GM23338 (cell line): ENCODE measurements at regions not wholly inside any gene's neighbourhood (a gene's known extent, or its start where the extent isn't known, plus 50 kb on each side); places are given as distances from the start of the nearest gene placed in this dataset.

Experiments
- CREB1 ChIP-seq: fragments of 250-450 bp; sonication (Bioruptor Pico); IDR thresholded peaks from 2 replicates; pipeline ENCODE4 v1.5.0; 2020; ENCODE audit warnings: low read depth, mild to moderate bottlenecking, moderate library complexity
- EZH2 ChIP-seq: fragments of 200-600 bp; sonication (generic); IDR thresholded peaks from one replicate; pipeline ENCODE4 v1.8.0; 2017; ENCODE audit warnings: antibody characterized with exemption, mild to moderate bottlenecking, low read depth; ENCODE audit not compliant: unreplicated experiment
- POLR2AphosphoS5 ChIP-seq: IDR thresholded peaks from 2 replicates; pipeline ENCODE4 v1.6.1; 2016; ENCODE audit warnings: antibody characterized with exemption, low read depth
- TF ChIP-seq, protein P1 (sequence below): fragments of 250-450 bp; sonication (Bioruptor Pico); IDR thresholded peaks from 2 replicates; pipeline ENCODE4 v1.5.0; 2020; ENCODE audit warnings: mild to moderate bottlenecking, moderate library complexity
- TF ChIP-seq, protein P2 (sequence below): IDR thresholded peaks from one replicate; pipeline ENCODE4 v1.6.1; 2018; ENCODE audit warnings: antibody characterized with exemption; ENCODE audit not compliant: unreplicated experiment
- TF ChIP-seq, protein P3 (sequence below), 2 experiments: fragments of 200-600 bp in 1 of 2; sonication (generic) in 1 of 2; conservative IDR thresholded peaks; 2 replicates each; pipeline versions ENCODE4 v1.5.1 to v1.6.1; 2016 to 2017; ENCODE audit warnings: antibody characterized with exemption in 2 of 2, low read depth in 2 of 2, mild to moderate bottlenecking in 2 of 2, moderate library complexity in 1 of 2
- TF ChIP-seq, protein P4 (sequence below): IDR thresholded peaks from 2 replicates; pipeline ENCODE4 v1.6.1; 2016; ENCODE audit warnings: antibody characterized with exemption

DNA sequence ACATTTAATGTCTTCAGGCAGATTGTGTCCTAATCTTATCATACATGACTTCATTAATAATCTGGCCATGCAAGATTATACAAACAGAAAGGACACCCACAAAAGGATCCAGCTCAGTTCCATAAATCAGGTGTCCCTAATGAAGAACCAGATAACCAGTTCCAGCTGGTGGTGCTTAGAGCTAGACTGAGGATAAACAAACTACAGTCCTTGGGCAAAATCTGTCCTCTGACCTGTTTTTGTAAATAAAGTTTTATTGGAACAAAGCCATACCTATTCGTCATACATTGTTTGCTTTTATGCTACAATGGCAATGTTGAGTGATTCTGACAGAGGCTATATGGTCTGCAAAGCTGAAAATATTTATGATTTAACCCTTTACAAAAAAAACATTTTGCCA is 199.5 kb downstream of the MID1IP1 start (continued):
- TF ChIP-seq, protein P1, sequence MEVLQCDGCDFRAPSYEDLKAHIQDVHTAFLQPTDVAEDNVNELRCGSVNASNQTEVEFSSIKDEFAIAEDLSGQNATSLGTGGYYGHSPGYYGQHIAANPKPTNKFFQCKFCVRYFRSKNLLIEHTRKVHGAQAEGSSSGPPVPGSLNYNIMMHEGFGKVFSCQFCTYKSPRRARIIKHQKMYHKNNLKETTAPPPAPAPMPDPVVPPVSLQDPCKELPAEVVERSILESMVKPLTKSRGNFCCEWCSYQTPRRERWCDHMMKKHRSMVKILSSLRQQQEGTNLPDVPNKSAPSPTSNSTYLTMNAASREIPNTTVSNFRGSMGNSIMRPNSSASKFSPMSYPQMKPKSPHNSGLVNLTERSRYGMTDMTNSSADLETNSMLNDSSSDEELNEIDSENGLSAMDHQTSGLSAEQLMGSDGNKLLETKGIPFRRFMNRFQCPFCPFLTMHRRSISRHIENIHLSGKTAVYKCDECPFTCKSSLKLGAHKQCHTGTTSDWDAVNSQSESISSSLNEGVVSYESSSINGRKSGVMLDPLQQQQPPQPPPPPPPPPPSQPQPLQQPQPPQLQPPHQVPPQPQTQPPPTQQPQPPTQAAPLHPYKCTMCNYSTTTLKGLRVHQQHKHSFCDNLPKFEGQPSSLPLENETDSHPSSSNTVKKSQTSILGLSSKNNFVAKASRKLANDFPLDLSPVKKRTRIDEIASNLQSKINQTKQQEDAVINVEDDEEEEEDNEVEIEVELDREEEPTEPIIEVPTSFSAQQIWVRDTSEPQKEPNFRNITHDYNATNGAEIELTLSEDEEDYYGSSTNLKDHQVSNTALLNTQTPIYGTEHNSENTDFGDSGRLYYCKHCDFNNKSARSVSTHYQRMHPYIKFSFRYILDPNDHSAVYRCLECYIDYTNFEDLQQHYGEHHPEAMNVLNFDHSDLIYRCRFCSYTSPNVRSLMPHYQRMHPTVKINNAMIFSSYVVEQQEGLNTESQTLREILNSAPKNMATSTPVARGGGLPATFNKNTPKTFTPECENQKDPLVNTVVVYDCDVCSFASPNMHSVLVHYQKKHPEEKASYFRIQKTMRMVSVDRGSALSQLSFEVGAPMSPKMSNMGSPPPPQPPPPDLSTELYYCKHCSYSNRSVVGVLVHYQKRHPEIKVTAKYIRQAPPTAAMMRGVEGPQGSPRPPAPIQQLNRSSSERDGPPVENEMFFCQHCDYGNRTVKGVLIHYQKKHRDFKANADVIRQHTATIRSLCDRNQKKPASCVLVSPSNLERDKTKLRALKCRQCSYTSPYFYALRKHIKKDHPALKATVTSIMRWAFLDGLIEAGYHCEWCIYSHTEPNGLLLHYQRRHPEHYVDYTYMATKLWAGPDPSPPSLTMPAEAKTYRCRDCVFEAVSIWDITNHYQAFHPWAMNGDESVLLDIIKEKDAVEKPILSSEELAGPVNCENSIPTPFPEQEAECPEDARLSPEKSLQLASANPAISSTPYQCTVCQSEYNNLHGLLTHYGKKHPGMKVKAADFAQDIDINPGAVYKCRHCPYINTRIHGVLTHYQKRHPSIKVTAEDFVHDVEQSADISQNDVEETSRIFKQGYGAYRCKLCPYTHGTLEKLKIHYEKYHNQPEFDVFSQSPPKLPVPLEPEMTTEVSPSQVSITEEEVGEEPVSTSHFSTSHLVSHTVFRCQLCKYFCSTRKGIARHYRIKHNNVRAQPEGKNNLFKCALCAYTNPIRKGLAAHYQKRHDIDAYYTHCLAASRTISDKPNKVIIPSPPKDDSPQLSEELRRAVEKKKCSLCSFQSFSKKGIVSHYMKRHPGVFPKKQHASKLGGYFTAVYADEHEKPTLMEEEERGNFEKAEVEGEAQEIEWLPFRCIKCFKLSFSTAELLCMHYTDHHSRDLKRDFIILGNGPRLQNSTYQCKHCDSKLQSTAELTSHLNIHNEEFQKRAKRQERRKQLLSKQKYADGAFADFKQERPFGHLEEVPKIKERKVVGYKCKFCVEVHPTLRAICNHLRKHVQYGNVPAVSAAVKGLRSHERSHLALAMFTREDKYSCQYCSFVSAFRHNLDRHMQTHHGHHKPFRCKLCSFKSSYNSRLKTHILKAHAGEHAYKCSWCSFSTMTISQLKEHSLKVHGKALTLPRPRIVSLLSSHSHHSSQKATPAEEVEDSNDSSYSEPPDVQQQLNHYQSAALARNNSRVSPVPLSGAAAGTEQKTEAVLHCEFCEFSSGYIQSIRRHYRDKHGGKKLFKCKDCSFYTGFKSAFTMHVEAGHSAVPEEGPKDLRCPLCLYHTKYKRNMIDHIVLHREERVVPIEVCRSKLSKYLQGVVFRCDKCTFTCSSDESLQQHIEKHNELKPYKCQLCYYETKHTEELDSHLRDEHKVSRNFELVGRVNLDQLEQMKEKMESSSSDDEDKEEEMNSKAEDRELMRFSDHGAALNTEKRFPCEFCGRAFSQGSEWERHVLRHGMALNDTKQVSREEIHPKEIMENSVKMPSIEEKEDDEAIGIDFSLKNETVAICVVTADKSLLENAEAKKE (CRISPR knock-in tag), result no peak
- TF ChIP-seq, protein P2, sequence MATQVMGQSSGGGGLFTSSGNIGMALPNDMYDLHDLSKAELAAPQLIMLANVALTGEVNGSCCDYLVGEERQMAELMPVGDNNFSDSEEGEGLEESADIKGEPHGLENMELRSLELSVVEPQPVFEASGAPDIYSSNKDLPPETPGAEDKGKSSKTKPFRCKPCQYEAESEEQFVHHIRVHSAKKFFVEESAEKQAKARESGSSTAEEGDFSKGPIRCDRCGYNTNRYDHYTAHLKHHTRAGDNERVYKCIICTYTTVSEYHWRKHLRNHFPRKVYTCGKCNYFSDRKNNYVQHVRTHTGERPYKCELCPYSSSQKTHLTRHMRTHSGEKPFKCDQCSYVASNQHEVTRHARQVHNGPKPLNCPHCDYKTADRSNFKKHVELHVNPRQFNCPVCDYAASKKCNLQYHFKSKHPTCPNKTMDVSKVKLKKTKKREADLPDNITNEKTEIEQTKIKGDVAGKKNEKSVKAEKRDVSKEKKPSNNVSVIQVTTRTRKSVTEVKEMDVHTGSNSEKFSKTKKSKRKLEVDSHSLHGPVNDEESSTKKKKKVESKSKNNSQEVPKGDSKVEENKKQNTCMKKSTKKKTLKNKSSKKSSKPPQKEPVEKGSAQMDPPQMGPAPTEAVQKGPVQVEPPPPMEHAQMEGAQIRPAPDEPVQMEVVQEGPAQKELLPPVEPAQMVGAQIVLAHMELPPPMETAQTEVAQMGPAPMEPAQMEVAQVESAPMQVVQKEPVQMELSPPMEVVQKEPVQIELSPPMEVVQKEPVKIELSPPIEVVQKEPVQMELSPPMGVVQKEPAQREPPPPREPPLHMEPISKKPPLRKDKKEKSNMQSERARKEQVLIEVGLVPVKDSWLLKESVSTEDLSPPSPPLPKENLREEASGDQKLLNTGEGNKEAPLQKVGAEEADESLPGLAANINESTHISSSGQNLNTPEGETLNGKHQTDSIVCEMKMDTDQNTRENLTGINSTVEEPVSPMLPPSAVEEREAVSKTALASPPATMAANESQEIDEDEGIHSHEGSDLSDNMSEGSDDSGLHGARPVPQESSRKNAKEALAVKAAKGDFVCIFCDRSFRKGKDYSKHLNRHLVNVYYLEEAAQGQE, result no peak
- TF ChIP-seq, protein P3, sequence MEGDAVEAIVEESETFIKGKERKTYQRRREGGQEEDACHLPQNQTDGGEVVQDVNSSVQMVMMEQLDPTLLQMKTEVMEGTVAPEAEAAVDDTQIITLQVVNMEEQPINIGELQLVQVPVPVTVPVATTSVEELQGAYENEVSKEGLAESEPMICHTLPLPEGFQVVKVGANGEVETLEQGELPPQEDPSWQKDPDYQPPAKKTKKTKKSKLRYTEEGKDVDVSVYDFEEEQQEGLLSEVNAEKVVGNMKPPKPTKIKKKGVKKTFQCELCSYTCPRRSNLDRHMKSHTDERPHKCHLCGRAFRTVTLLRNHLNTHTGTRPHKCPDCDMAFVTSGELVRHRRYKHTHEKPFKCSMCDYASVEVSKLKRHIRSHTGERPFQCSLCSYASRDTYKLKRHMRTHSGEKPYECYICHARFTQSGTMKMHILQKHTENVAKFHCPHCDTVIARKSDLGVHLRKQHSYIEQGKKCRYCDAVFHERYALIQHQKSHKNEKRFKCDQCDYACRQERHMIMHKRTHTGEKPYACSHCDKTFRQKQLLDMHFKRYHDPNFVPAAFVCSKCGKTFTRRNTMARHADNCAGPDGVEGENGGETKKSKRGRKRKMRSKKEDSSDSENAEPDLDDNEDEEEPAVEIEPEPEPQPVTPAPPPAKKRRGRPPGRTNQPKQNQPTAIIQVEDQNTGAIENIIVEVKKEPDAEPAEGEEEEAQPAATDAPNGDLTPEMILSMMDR (conservative IDR thresholded peaks at IDR 0.05; ENCODE audit: low read depth in 2 of 2), result no peak
- no peak for TF ChIP-seq CREB1
- no peak for TF ChIP-seq POLR2AphosphoS5
- TF ChIP-seq, protein P4, sequence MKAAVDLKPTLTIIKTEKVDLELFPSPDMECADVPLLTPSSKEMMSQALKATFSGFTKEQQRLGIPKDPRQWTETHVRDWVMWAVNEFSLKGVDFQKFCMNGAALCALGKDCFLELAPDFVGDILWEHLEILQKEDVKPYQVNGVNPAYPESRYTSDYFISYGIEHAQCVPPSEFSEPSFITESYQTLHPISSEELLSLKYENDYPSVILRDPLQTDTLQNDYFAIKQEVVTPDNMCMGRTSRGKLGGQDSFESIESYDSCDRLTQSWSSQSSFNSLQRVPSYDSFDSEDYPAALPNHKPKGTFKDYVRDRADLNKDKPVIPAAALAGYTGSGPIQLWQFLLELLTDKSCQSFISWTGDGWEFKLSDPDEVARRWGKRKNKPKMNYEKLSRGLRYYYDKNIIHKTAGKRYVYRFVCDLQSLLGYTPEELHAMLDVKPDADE, result no peak
- TF ChIP-seq EZH2, result no peak
